GM12892 (cell line): ENCODE measurements at regions not wholly inside any gene's neighbourhood (a gene's known extent, or its start where the extent isn't known, plus 50 kb on each side); places are given as distances from the start of the nearest gene placed in this dataset.

ENCODE experiments used
- POLR2A ChIP-seq: IDR thresholded peaks from 2 replicates; pipeline ENCODE4 v1.6.1; 2011; ENCODE audit warnings: low read depth, low read length, control low read depth
- POLR2AphosphoS5 ChIP-seq: IDR thresholded peaks from 2 replicates; pipeline ENCODE4 v1.6.1; 2011; ENCODE audit warnings: low read depth, low read length, control low read depth

DNA sequence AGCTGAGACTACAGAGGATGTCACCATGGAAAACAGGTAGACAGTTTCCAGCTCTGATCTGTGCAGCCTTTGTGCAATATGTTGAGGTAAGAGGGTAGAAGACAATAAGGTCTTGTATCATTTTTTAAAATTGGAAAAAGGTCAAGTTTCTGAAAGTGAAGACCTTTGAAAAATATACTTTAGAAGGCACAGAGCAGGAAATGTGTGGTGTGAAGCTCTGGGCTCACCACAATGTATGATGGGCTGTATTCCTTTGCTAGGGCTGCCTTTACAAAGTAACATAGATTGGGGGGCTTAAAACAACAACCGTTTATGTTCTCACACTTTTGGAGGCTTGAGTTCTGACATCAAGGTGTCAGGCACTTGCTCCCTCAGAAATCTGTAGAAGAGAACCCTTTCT, 514.3 kb upstream of the JARID2 start:
- TF ChIP-seq POLR2A (no peak), POLR2AphosphoS5 (no peak)
